ENCODE measurements at regions not wholly inside any gene's neighbourhood (a gene's known extent, or its start where the extent isn't known, plus 50 kb on each side); places are given as distances from the start of the nearest gene placed in this dataset.

DNA sequence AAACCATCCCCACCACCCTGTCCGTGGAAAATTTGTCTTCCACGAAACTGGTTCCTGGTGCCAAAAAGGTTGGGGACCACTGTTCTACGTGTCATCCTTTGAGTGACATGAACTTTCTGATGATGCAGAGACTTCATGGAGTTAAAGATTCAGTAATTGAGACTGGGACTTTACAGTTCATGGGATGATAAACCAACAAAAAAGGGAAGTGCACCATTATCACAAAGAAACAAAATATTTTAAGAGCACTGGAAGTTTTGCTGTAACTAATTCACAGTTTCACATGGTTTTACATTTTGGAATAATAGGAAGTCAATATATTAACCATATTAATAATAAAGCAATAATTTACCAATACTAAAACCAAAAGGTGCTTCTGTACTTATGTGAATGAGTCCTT lies 126.8 kb downstream of the AQP4 start:
- Histone ChIP-seq H3K27ac (ENCODE audit: insufficient read depth, low read depth, low read length) (no peak overlapping the region), H3K79me2 (ENCODE audit: control insufficient read depth, insufficient read depth, low read length) (no peaks in the 10 kb centered on the region), H3K27me3 (ENCODE audit: control insufficient read depth in 2 of 2, insufficient read depth in 2 of 2, low read length in 2 of 2) (no peaks in the 10 kb centered on the region), H3K4me3 (replicated peaks in 1 of 3; ENCODE audit: insufficient read depth in 1 of 3, low read depth in 1 of 3, low read length in 3 of 3) (no peak overlapping the region), H3K4me2 (ENCODE audit: insufficient read depth, low read length) (no peak overlapping the region), H2AFZ (ENCODE audit: low read depth, low read length) (no peak overlapping the region), H3K4me1 (ENCODE audit: control insufficient read depth, extremely low read depth, insufficient read depth, low read length) (no peaks in the 10 kb centered on the region), H3K36me3 (ENCODE audit: control insufficient read depth in 2 of 2, extremely low read depth in 1 of 2, insufficient read depth in 2 of 2, low read length in 2 of 2) (no peaks in the 10 kb centered on the region), H3K9me3 (replicated peaks; ENCODE audit: control insufficient read depth, insufficient read depth, low read length) (no peaks in the 10 kb centered on the region), H3K9ac (replicated peaks; ENCODE audit: extremely low read depth, insufficient read depth, low read length) (no peak overlapping the region), H4K20me1 (replicated peaks; ENCODE audit: control insufficient read depth, extremely low read depth, insufficient read depth, low read length) (no peaks in the 10 kb centered on the region), H3K9me1 (replicated peaks; ENCODE audit: control insufficient read depth, extremely low read depth, insufficient read depth, low read length) (no peaks in the 10 kb centered on the region)
- BruUV-seq (replicated peaks) = no TSS peak
- no peak for DNase-seq (ENCODE audit: low read depth, low spot score)
- intact Hi-C loops (cut with micrococcal nuclease) = no loop called here
- no peak for FAIRE-seq
- no peak for TF ChIP-seq POLR2A (IDR thresholded peaks at IDR 0.05; ENCODE audit: low read depth, low read length)
- no peak for TF ChIP-seq GATA2 (IDR thresholded peaks at IDR 0.05; ENCODE audit: insufficient read depth, insufficient read length, low read depth, low read length)
- no peak for TF ChIP-seq JUN (IDR thresholded peaks at IDR 0.05; ENCODE audit: borderline replicate concordance, insufficient read depth, insufficient read length, low read depth)
- ChIA-PET POLR2A (no interaction called here), CTCF (no interaction called here)
- dilution Hi-C loops (cut with MboI; ENCODE audit: extremely low pct_ligation_motif_present, low sequenced_read_pairs) = no loop called here

- H3K4me3 ChIP-seq (replicated peaks in 1 of 3; ENCODE audit: insufficient read depth in 1 of 3, low read depth in 1 of 3, low read length in 3 of 3) = no peak overlapping the region
- POLR2A ChIA-PET = no interaction called here
- dilution Hi-C loops (cut with MboI; ENCODE audit: extremely low pct_ligation_motif_present, low sequenced_read_pairs) (no loop called here), intact Hi-C loops (cut with micrococcal nuclease) (no loop called here)
- no peaks in the 10 kb centered on the region for H3K79me2 ChIP-seq (ENCODE audit: control insufficient read depth, insufficient read depth, low read length)
- no peaks in the 10 kb centered on the region for H3K4me1 ChIP-seq (ENCODE audit: control insufficient read depth, extremely low read depth, insufficient read depth, low read length)
- CTCF ChIA-PET = no interaction called here
- H3K27ac ChIP-seq (ENCODE audit: insufficient read depth, low read depth, low read length) = no peak overlapping the region
- no peaks in the 10 kb centered on the region for H3K9me3 ChIP-seq (replicated peaks; ENCODE audit: control insufficient read depth, insufficient read depth, low read length)
- no peaks in the 10 kb centered on the region for H4K20me1 ChIP-seq (replicated peaks; ENCODE audit: control insufficient read depth, extremely low read depth, insufficient read depth, low read length)
- FAIRE-seq (no peak), DNase-seq (ENCODE audit: low read depth, low spot score) (no peak)
- H3K9me1 ChIP-seq (replicated peaks; ENCODE audit: control insufficient read depth, extremely low read depth, insufficient read depth, low read length) = no peaks in the 10 kb centered on the region
- no peak overlapping the region for H3K9ac ChIP-seq (replicated peaks; ENCODE audit: extremely low read depth, insufficient read depth, low read length)
- BruUV-seq (replicated peaks) = no TSS peak
- TF ChIP-seq POLR2AphosphoS5 (IDR thresholded peaks at IDR 0.05; ENCODE audit: insufficient read depth, low read depth, low read length) (no peak), MYC (IDR thresholded peaks at IDR 0.05; ENCODE audit: low read depth, low read length) (no peak), POLR2A (IDR thresholded peaks at IDR 0.05; ENCODE audit: low read depth, low read length) (no peak), GATA2 (IDR thresholded peaks at IDR 0.05; ENCODE audit: insufficient read depth, insufficient read length, low read depth, low read length) (no peak), JUN (IDR thresholded peaks at IDR 0.05; ENCODE audit: borderline replicate concordance, insufficient read depth, insufficient read length, low read depth) (no peak), FOS (IDR thresholded peaks at IDR 0.05; ENCODE audit: borderline replicate concordance, insufficient read depth, low read length) (no peak), EZH2 (IDR thresholded peaks at IDR 0.05; ENCODE audit: borderline replicate concordance, low read depth, low read length, severe bottlenecking) (no peak)
- TF ChIP-seq, protein P1, sequence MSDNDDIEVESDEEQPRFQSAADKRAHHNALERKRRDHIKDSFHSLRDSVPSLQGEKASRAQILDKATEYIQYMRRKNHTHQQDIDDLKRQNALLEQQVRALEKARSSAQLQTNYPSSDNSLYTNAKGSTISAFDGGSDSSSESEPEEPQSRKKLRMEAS (IDR thresholded peaks at IDR 0.05; ENCODE audit: insufficient read depth, insufficient read length) = no peak
- TF ChIP-seq, protein P2, sequence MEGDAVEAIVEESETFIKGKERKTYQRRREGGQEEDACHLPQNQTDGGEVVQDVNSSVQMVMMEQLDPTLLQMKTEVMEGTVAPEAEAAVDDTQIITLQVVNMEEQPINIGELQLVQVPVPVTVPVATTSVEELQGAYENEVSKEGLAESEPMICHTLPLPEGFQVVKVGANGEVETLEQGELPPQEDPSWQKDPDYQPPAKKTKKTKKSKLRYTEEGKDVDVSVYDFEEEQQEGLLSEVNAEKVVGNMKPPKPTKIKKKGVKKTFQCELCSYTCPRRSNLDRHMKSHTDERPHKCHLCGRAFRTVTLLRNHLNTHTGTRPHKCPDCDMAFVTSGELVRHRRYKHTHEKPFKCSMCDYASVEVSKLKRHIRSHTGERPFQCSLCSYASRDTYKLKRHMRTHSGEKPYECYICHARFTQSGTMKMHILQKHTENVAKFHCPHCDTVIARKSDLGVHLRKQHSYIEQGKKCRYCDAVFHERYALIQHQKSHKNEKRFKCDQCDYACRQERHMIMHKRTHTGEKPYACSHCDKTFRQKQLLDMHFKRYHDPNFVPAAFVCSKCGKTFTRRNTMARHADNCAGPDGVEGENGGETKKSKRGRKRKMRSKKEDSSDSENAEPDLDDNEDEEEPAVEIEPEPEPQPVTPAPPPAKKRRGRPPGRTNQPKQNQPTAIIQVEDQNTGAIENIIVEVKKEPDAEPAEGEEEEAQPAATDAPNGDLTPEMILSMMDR (IDR thresholded peaks at IDR 0.05; ENCODE audit: extremely low read depth in 1 of 2, insufficient read depth in 1 of 2, low read depth in 1 of 2, low read length in 2 of 2) = no peak
- no peak overlapping the region for H3K4me2 ChIP-seq (ENCODE audit: insufficient read depth, low read length)
- no peaks in the 10 kb centered on the region for H3K36me3 ChIP-seq (ENCODE audit: control insufficient read depth in 2 of 2, extremely low read depth in 1 of 2, insufficient read depth in 2 of 2, low read length in 2 of 2)
- no peak overlapping the region for H2AFZ ChIP-seq (ENCODE audit: low read depth, low read length)
- H3K27me3 ChIP-seq (ENCODE audit: control insufficient read depth in 2 of 2, insufficient read depth in 2 of 2, low read length in 2 of 2) = no peaks in the 10 kb centered on the region
These were observed 129.2 kb downstream of the AQP4 start for GRCh38 chr18:26736301-26736700.

Measured in endothelial cell of umbilical vein (primary cell).